HUDEP-2 (cell line): ENCODE measurements at regions not wholly inside any gene's neighbourhood (a gene's known extent, or its start where the extent isn't known, plus 50 kb on each side); places are given as distances from the start of the nearest gene placed in this dataset.
A peak's percentile ranks its signal among the peaks of the same experiment; 100 is the strongest.
"Not testable (repeated sequence)": the region's sequence is repeated elsewhere in the genome, so short reads cannot be mapped to it uniquely, and the experiment has no call there.

Experiments used
- DNase-seq, 76 experiments: peaks; one replicate each; lab custom pipeline; 2025; ENCODE audit not compliant: unreplicated experiment in 76 of 76; lab: John Stamatoyannopoulos, UW

- DNase-seq = no peak
These were observed 363.4 kb upstream of the GCFC2 start for GRCh38 chr2:76073992-76074604.

DNA sequence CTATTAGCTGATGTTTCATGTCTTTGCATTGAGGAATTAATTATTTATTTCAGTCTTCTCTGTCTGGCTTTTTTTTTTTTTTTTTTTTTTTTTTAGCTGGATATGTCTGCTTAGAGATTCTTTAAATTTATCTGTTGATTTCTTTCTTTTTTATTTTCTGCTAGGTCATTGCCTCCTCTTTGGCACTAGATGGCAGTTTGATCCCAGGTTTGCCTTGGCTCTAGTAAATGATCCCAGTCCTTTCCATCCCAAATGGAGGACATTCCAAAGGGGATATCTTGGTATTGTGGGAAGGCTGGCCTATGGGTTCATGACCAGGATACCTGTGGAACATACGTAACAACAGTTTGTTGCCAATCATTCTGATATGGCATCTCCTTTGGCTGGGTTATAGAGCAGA, 339.5 kb upstream of the GCFC2 start:
- DNase-seq = no peak

GRCh38 chr2:76044701-76045100, 334.0 kb upstream of the GCFC2 start:
- no peak for DNase-seq

DNA sequence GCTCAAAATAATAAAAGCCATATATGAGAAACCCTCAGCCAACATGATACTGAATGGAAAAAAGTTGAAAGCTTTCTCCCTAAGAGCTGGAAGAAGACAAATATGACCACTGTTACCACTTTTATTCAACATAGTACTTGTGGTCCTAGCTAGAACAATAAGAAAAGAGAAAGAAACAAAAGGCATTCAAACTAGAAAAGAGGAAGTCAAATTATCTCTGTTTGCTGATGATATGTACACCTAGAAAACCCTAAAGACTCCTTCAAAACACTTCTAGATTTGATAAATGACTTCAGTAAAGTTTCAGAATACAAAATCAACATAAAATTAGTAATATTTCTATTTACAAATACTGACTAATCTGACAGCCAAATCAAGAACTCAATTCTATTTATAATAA, 328.8 kb upstream of the GCFC2 start:
- DNase-seq = no peak

DNA sequence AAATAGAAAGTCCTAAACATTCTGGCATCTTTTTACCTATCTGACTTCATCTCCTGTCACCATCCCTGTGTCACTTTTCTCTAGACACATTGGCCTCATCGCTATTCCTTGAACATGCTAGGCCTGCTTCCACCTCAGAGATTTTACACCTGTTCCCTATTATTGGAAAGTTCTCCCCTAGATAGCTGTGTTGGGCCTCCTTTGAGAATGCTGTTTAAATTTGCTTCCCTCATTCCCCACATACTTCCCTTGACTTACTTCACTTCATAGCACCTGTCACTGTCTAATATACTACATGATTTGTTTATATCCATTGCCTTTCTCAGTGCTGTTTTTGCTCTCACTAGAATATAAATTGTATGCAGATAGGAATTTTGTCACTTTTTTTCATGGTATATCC, 317.0 kb upstream of the GCFC2 start:
- DNase-seq = no peak

DNA sequence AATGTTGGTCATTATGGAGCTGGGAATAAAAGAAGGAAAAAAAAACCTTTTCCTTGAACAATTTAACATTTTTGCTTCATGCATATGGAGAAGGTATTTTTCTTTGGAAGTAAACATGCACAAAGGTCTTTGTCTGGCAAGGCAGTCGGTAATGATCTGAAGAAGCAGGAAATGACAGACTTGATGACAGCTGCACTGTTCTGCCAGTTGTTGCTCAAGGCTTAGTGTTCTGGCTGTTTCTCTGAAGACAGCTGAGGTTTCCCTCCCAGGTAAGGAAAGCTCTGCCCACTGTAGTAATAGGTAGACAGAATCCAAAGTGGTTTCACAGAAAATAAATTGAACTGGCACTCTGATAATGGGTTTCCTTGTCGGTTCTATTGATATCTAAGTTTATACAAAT, 308.4 kb upstream of the GCFC2 start:
- no peak for DNase-seq

- DNase-seq = no peak
These were observed 298.8 kb upstream of the GCFC2 start for GRCh38 chr2:76009484-76009883.

GRCh38 chr2:76008001-76008702, 297.4 kb upstream of the GCFC2 start:
- DNase-seq = no peak

- DNase-seq = no peak
These were observed 289.7 kb upstream of the GCFC2 start for GRCh38 chr2:76000425-76000824.

GRCh38 chr2:75998451-75998850, 287.7 kb upstream of the GCFC2 start:
- no peak for DNase-seq

DNA sequence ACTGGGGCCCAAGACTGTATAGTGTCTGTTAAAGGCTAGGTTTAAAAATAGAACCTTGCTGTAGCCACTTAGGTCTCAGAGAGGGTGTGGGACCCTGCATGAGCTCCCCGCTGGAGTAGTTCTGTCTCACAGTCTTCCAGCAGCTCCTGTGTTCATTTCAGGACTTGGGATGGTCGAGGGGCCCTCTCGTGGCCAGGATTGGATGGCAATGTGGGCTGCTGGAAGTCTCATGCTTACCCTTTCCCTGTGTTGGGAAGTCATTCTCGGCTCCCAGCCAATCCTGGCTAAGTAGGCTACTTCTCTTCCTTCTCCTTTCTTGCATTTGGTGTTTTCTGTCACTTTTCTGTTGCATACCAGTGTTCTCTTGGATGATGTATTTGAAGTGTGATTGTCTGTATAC, 284.0 kb upstream of the GCFC2 start:
- no peak for DNase-seq

DNA sequence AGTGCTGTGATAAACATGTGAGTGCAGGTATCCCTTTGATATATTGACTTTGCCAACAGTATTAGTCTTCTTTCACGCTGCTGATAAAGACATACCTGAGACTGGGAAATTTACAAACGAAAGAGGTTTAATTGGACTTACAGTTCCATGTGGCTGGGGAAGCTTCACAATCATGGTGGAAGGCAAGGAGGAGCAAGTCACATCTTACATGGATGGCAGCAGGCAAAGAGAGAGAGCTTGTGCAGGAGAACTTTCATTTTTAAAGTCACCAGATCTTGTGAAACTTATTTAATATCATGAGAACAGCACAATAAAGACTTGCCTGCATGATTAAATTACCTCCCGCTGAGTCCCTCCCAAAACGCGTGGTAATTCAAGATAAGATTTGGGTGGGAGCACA, 277.9 kb upstream of the GCFC2 start:
- not testable (repeated sequence) for DNase-seq

DNA sequence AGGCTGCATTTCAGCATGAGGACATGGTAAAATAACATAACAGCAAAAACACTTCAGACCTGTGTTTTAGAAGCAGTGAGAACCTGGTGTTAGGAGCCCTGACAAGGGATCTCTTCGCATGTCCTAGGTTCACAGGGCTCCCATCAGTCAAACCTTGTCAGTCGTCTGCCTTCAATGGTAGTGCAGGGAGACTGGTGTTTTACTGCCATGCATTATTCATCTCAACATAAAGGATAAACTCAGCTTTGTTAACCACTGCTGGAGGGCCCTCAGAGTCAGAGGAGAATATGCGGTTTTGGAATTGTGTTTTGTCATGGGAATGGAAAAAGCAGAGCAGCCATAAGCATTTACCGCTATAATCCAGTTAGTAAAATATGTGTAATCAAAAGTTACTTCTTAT, 275.9 kb upstream of the GCFC2 start:
- DNase-seq = no peak

DNA sequence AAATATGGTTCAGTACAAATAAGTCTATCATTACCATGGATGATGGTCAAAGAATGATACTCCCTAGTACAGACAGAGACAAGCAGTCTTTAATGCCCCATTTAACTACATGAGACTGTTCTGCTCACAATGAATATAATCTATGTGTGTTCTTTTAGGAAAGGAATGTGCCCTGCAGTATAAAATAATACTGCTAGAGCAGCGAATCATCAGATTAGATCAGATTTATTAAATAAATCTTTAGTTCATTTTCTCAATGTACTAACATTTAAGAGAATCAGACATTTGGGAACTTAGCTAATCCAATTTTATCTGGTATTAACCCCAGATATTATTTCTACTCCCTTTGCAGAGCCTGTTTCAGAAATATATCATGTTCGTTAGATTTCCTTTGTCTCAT, 272.0 kb upstream of the GCFC2 start:
- DNase-seq = no peak

GRCh38 chr2:75964646-75965045, 253.9 kb upstream of the GCFC2 start:
- DNase-seq = no peak

GRCh38 chr2:75960472-75961009, 249.8 kb upstream of the GCFC2 start:
- DNase-seq = peak in 12 of 76 experiments; percentile 1 to 78 (median 38)

GRCh38 chr2:75959724-75960471, 249.2 kb upstream of the GCFC2 start:
- no peak for DNase-seq

- no peak for DNase-seq
These were observed 244.0 kb upstream of the GCFC2 start for GRCh38 chr2:75954761-75955160.

DNA sequence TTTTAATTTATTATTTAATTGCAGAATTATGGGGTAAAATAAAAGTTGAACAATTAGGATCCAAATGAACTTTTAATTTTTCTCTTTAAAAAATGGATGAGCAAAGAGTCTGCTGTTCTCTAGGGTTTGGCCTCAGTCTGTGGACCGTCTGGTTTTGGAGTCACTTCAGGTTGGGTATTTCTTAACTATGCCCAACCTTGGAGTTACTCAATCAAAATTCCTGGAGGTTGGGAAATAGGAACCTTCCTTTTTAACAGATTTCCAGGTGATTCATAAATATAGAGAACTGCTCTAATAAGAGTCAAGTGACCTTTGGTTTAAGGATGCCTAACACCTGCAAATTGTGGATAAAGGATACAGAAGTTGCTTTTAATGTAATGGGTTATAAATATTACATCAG, 241.5 kb upstream of the GCFC2 start:
- no peak for DNase-seq

DNA sequence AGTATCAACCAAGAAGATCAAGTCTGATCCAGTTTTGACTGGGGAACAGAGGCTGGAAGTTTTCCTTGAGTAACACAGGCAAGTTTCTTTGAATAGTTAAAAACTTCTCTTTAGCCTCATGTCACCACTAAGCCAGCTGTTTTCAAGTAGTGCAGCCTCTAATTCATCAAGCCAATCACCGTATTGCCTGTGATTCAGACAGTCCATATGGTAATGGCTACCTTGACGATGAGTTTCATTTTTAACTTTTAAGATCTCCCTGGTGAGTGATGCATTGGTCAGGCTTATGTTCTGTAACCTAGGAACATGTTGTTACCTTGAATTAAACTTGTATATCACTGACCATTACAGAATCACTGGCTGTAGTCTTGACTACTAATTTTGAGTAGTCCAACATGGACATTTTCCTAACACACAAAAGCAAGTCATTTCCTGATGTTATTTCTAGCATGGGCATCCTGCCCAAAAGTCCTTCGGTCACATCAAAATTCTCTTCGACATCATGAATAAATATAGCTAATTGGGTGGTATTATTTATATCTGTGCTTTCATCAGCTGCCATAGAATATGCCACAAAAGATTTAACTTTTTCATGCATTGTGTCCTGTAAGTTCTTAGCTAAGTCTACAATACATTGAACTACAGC, 238.8 kb upstream of the GCFC2 start:
- no peak for DNase-seq

- DNase-seq = no peak
These were observed 225.6 kb upstream of the GCFC2 start for GRCh38 chr2:75936311-75936710.
